K562 (cell line): ENCODE measurements at regions not wholly inside any gene's neighbourhood (a gene's known extent, or its start where the extent isn't known, plus 50 kb on each side); places are given as distances from the start of the nearest gene placed in this dataset.

Source experiments
- CBX8 ChIP-seq: fragments of 200-600 bp; sonication (generic); IDR thresholded peaks from 2 replicates; pipeline ENCODE4 v1.6.1; 2012; ENCODE audit warnings: borderline replicate concordance, mixed run types, low read depth, mild to moderate bottlenecking, moderate library complexity, mixed read lengths, low read length, control low read depth, inconsistent platforms; ENCODE audit not compliant: poor library complexity, severe bottlenecking; ENCODE audit errors: extremely low read depth
- CXXC5 ChIP-seq: fragments of 250-450 bp; sonication (Bioruptor Pico); IDR thresholded peaks from 2 replicates; pipeline ENCODE4 v1.8.0; 2022; ENCODE audit warnings: inconsistent platforms, mild to moderate bottlenecking, moderate library complexity
- GABPB2 ChIP-seq: fragments of 250-450 bp; sonication (Bioruptor Pico); conservative IDR thresholded peaks from 2 replicates; pipeline ENCODE4 v1.5.1; 2021; ENCODE audit warnings: mild to moderate bottlenecking
- HCFC1 ChIP-seq: IDR thresholded peaks from 2 replicates; pipeline ENCODE4 v1.6.1; 2012; ENCODE audit warnings: low read depth, low read length, improper control_type of control experiment
- HDAC2 ChIP-seq: fragments of 450-650 bp; IDR thresholded peaks from 2 replicates; pipeline ENCODE4 v1.6.1; 2016; ENCODE audit warnings: mild to moderate bottlenecking
- HDGF ChIP-seq: fragments of 450-650 bp; IDR thresholded peaks from 2 replicates; pipeline ENCODE4 v1.6.1; 2016
- L3MBTL2 ChIP-seq: fragments of 450-650 bp; IDR thresholded peaks from 2 replicates; pipeline ENCODE4 v1.6.1; 2016; ENCODE audit warnings: mild to moderate bottlenecking, moderate library complexity
- NFRKB ChIP-seq: fragments of 450-650 bp; IDR thresholded peaks from 2 replicates; pipeline ENCODE4 v1.6.1; 2016; ENCODE audit warnings: low read depth
- NRF1 ChIP-seq, 2 experiments: fragments of 450-650 bp; IDR thresholded peaks in 1 of 2; conservative IDR thresholded peaks in 1 of 2; 2 replicates each; pipeline ENCODE4 v1.6.1; 2014; ENCODE audit warnings: mild to moderate bottlenecking in 2 of 2
- STAT5A ChIP-seq: IDR thresholded peaks from 2 replicates; pipeline ENCODE4 v1.6.1; 2012; ENCODE audit warnings: low read length, inconsistent platforms, borderline replicate concordance
- TBP ChIP-seq: optimal IDR thresholded peaks from 2 replicates; pipeline ENCODE3; 2011; ENCODE audit warnings: low read depth, low read length, improper control_type of control experiment
- ZNF444 ChIP-seq: fragments of 250-450 bp; sonication (Bioruptor Pico); IDR thresholded peaks from 2 replicates; pipeline ENCODE4 v1.4.0; 2020; ENCODE audit warnings: mild to moderate bottlenecking, moderate library complexity
- ZNF589 ChIP-seq: fragments of 200-800 bp; sonication (Bioruptor generic); IDR thresholded peaks from 2 replicates; pipeline ENCODE4 v1.6.1; 2016; ENCODE audit warnings: low read depth, missing genetic modification characterization, missing compliant biosample characterization
- TF ChIP-seq, protein P1 (sequence below), 2 experiments: IDR thresholded peaks in 1 of 2; conservative IDR thresholded peaks in 1 of 2; 2 replicates each; pipeline ENCODE4 v1.6.1; 2016; ENCODE audit warnings: low read depth in 2 of 2, mild to moderate bottlenecking in 1 of 2, missing compliant biosample characterization in 1 of 2, missing genetic modification characterization in 1 of 2, moderate library complexity in 1 of 2
- TF ChIP-seq, protein P2 (sequence below), 2 experiments: fragments of 200-800 bp in 1 of 2; sonication (Bioruptor generic) in 1 of 2; sonication (generic) in 1 of 2; formaldehyde crosslinking in 1 of 2; IDR thresholded peaks in 1 of 2; conservative IDR thresholded peaks in 1 of 2; 2 replicates each; pipeline versions ENCODE4 v1.5.0 to v1.6.1; 2016 to 2020; ENCODE audit warnings: missing compliant biosample characterization in 1 of 2, missing genetic modification characterization in 1 of 2, missing genetic modification reagents in 1 of 2
- TF ChIP-seq, protein P3 (sequence below): fragments of 250-450 bp; sonication (Bioruptor Pico); IDR thresholded peaks from 2 replicates; pipeline ENCODE4 v1.9.0; 2021; ENCODE audit warnings: mild to moderate bottlenecking, inconsistent platforms
- TF ChIP-seq, protein P4 (sequence below): fragments of 200-800 bp; sonication (Bioruptor generic); IDR thresholded peaks from 2 replicates; pipeline ENCODE4 v1.6.1; 2017; ENCODE audit warnings: missing genetic modification characterization, missing compliant biosample characterization
- TF ChIP-seq, protein P5 (sequence below): IDR thresholded peaks from 2 replicates; pipeline ENCODE4 v1.6.1; 2016; ENCODE audit warnings: missing genetic modification characterization, missing compliant biosample characterization

DNA sequence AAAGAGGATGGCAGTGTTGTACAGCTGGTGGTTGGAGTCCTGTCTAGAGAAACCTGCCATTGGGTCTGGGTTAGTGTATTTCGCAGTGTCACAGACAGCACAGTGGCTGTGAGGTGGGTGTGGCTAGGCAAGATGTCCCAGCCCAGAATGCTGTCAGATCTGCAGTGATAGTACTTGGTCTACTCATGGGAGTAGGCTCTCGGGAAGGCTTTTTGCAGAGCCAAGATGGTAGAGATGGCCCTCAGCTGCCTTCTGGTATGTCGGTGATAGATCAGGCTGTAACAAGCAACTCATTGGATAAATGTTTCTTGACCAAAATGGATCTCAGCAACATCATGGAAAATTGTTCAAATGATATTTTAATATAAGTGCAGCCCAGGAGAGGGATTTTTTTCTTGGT lies 84.3 kb upstream of the WDR1 start (continued):
- TF ChIP-seq, protein P1, sequence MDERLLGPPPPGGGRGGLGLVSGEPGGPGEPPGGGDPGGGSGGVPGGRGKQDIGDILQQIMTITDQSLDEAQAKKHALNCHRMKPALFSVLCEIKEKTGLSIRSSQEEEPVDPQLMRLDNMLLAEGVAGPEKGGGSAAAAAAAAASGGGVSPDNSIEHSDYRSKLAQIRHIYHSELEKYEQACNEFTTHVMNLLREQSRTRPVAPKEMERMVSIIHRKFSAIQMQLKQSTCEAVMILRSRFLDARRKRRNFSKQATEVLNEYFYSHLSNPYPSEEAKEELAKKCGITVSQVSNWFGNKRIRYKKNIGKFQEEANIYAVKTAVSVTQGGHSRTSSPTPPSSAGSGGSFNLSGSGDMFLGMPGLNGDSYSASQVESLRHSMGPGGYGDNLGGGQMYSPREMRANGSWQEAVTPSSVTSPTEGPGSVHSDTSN (CRISPR knock-in tag; IDR thresholded peaks at IDR 0.05; ENCODE audit: low read depth): no peak
- TF ChIP-seq, protein P1 (tag; conservative IDR thresholded peaks at IDR 0.05; ENCODE audit: low read depth): peak; percentile 51
- TF ChIP-seq GABPB2 (no peak), CBX8 (no peak), ZNF589 (CRISPR knock-in tag) (no peak), TBP (peak; percentile 40), L3MBTL2 (0 out of 2 replicates have a peak, but pooled peaks have one; percentile 25), NRF1 (conservative IDR thresholded peaks at IDR 0.05 in 1 of 2, IDR thresholded peaks at IDR 0.05 in 1 of 2) (peak in 1 of 2 experiments; percentile 47; a peak in 2 of 4 replicates), ZNF444 (CRISPR knock-in tag) (peak; percentile 27; the same call in 1 of the 2 replicates), STAT5A (0 out of 2 replicates have a peak, but pooled peaks have one; percentile 7), NFRKB (0 out of 2 replicates have a peak, but pooled peaks have one; percentile 31), HDGF (no peak), CXXC5 (CRISPR knock-in tag) (peak; percentile 52), HCFC1 (0 out of 2 replicates have a peak, but pooled peaks have one; percentile 10), HDAC2 (no peak)
- TF ChIP-seq, protein P2, sequence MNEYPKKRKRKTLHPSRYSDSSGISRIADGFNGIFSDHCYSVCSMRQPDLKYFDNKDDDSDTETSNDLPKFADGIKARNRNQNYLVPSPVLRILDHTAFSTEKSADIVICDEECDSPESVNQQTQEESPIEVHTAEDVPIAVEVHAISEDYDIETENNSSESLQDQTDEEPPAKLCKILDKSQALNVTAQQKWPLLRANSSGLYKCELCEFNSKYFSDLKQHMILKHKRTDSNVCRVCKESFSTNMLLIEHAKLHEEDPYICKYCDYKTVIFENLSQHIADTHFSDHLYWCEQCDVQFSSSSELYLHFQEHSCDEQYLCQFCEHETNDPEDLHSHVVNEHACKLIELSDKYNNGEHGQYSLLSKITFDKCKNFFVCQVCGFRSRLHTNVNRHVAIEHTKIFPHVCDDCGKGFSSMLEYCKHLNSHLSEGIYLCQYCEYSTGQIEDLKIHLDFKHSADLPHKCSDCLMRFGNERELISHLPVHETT (CRISPR knock-in tag; conservative IDR thresholded peaks at IDR 0.05 in 1 of 2, IDR thresholded peaks at IDR 0.05 in 1 of 2): peak in 1 of 2 experiments; percentile 29; a peak in 1 of 4 replicates
- TF ChIP-seq, protein P3, sequence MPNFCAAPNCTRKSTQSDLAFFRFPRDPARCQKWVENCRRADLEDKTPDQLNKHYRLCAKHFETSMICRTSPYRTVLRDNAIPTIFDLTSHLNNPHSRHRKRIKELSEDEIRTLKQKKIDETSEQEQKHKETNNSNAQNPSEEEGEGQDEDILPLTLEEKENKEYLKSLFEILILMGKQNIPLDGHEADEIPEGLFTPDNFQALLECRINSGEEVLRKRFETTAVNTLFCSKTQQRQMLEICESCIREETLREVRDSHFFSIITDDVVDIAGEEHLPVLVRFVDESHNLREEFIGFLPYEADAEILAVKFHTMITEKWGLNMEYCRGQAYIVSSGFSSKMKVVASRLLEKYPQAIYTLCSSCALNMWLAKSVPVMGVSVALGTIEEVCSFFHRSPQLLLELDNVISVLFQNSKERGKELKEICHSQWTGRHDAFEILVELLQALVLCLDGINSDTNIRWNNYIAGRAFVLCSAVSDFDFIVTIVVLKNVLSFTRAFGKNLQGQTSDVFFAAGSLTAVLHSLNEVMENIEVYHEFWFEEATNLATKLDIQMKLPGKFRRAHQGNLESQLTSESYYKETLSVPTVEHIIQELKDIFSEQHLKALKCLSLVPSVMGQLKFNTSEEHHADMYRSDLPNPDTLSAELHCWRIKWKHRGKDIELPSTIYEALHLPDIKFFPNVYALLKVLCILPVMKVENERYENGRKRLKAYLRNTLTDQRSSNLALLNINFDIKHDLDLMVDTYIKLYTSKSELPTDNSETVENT (CRISPR knock-in tag): 0 out of 2 replicates have a peak, but pooled peaks have one; percentile 50
- TF ChIP-seq, protein P4, sequence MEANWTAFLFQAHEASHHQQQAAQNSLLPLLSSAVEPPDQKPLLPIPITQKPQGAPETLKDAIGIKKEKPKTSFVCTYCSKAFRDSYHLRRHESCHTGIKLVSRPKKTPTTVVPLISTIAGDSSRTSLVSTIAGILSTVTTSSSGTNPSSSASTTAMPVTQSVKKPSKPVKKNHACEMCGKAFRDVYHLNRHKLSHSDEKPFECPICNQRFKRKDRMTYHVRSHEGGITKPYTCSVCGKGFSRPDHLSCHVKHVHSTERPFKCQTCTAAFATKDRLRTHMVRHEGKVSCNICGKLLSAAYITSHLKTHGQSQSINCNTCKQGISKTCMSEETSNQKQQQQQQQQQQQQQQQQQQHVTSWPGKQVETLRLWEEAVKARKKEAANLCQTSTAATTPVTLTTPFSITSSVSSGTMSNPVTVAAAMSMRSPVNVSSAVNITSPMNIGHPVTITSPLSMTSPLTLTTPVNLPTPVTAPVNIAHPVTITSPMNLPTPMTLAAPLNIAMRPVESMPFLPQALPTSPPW (CRISPR knock-in tag): no peak; the same call in 1 of the 2 replicates
- TF ChIP-seq, protein P5, sequence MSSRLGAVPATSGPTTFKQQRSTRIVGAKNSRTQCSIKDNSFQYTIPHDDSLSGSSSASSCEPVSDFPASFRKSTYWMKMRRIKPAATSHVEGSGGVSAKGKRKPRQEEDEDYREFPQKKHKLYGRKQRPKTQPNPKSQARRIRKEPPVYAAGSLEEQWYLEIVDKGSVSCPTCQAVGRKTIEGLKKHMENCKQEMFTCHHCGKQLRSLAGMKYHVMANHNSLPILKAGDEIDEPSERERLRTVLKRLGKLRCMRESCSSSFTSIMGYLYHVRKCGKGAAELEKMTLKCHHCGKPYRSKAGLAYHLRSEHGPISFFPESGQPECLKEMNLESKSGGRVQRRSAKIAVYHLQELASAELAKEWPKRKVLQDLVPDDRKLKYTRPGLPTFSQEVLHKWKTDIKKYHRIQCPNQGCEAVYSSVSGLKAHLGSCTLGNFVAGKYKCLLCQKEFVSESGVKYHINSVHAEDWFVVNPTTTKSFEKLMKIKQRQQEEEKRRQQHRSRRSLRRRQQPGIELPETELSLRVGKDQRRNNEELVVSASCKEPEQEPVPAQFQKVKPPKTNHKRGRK: no peak
